Astrocyte (in vitro differentiated cells and primary cell): ENCODE measurements at regions not wholly inside any gene's neighbourhood (a gene's known extent, or its start where the extent isn't known, plus 50 kb on each side); places are given as distances from the start of the nearest gene placed in this dataset.

Experiments
- CTCF ChIP-seq: IDR thresholded peaks from 2 replicates; pipeline ENCODE4 v1.5.1; 2011; ENCODE audit warnings: low read depth, mild to moderate bottlenecking, inconsistent platforms, low read length, moderate library complexity; ENCODE audit not compliant: insufficient read depth
- EZH2 ChIP-seq: IDR thresholded peaks from 2 replicates; pipeline ENCODE4 v1.6.1; 2012; ENCODE audit warnings: mild to moderate bottlenecking, low read length, inconsistent platforms; ENCODE audit not compliant: insufficient read depth

- TF ChIP-seq CTCF, result no peak
- no peak for TF ChIP-seq EZH2
Observed at GRCh38 chr2:128594953-128595677, 276.4 kb upstream of the HS6ST1 start.
